ENCODE measurements at regions not wholly inside any gene's neighbourhood (a gene's known extent, or its start where the extent isn't known, plus 50 kb on each side); places are given as distances from the start of the nearest gene placed in this dataset.
"Not testable (repeated sequence)": the region's sequence is repeated elsewhere in the genome, so short reads cannot be mapped to it uniquely, and the experiment has no call there.

DNA sequence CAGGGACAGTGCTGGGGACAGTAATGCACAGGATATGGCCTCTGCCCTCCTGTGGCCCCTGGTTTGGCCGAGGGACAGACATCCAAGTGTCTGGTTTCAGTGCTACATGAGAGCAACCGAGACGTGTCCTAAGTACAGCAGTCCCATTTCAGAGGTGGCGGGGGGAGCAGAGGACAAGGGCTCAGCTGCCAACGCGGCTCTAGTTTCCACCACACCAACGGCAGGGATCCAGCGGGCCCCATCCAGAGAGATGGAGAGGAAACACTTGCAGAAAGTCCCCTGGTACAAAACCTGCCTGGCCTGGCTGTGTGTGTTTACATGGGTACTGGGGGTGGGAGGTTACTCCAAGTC lies 125.8 kb upstream of the SMURF2 start:
- in situ Hi-C loops (cut with HindIII; ENCODE audit: low pct_unique_long_range_greater_than_20kb, low sequenced_read_pairs), result no loop called here
- DNase-seq (ENCODE audit: low read depth), result no peak

DNA sequence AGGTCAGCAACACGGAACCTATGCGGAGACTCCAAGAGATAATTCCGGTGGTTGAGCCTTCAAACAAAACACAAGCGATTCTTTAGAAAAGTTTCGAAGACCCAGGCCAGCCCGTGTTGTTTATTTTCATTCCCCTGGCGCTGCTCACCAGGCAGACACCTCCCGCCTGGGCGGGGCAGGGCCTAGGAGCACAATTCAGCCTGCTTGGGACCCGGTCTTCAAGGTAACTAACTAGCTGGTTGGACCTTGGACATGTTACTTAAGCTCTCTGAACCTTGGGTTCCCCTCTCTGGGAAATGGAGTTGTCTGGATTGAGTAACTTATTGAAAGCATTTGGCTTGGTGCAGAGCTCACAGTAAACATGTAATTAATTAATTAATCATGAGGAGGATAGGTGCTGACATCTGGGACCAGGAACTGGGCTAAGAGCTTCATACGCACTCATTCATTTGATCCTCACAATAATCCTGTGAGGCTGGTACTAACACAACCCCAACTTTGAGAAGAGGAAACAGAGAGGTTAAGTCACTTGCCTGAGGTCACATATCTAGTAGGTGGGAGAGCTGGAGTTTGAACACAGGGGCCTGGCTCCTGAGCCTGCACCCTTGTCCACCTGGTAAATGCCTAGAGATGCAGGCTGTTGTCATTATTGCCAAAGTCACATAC lies 125.3 kb upstream of the SMURF2 start:
- no peak for DNase-seq (ENCODE audit: low read depth)
- in situ Hi-C loops (cut with HindIII; ENCODE audit: low pct_unique_long_range_greater_than_20kb, low sequenced_read_pairs), result no loop called here

DNA sequence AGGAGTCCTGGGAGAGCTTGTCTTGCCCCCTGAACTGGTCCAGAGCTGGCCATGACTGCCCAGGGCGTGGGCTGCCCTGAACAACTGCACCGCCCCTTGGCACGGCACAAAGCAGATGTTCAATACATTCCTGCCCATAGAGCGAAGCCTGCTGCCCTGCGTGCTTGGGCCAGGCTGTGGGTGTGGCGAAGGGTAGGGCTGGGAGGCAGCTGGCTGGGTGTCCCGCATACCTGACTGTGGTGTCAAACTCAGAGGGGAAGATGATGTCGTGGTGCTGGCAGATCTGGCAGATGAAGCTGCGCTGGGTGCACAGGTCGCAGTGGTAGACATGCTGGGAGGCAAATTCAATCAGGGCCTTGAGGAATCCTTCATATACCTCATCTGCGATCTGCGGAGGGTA lies 124.2 kb upstream of the SMURF2 start:
- DNase-seq (ENCODE audit: low read depth), result no peak
- in situ Hi-C loops (cut with HindIII; ENCODE audit: low pct_unique_long_range_greater_than_20kb, low sequenced_read_pairs), result no loop called here

DNA sequence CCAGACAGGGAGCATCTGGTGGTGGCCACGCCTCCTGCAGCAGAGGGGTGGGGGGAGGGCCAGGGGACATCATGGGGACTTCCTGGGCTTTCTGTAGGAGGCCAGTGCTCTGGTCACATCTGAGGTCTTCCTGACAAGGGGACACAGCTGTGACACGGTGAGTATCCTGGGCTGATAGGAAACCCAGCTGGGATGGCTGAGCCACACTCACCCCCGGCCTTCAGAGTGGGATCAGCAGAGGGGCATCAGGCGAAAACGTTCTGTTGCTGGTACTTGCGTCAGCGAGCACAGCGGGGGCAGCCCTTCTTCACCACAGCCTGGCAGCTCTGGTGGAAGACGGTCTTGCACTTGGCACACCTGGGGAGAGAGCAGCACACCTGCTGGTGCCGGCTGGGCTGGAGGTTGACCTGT lies 122.9 kb upstream of the SMURF2 start:
- DNase-seq (ENCODE audit: low read depth), result no peak
- in situ Hi-C loops (cut with HindIII; ENCODE audit: low pct_unique_long_range_greater_than_20kb, low sequenced_read_pairs), result no loop called here

DNA sequence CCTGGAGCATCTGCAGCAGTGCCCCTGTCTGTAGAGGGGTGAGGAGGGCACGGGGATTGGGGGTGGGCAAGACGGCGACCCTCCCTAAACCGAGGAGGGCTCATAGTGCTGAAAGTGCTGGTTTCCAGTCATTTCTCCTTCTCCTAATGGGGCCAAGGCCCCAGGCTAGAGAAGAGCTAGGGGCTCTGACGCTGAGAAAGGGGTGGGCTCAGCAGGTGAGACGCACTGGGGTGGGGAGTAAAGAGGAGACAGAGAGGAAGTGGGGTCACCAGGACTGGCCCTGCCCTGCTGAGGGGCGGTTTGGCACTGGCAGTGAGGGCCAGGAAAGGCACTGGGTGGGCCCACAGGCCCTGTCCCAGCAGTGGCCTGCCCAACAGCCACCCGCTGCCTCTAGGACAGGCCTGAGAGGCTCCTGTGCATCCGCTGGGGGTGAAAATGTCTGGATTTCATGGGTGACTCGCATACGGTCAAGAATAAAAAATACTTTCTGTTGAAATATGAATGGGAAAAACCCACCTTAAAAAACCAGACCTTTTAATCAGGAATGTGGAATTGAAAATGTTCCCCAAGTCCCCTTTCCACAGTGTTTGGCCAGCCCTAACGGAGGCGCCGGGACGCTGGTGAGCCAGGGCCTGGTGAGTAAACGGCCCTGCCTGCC lies 122.4 kb upstream of the SMURF2 start:
- in situ Hi-C loops (cut with HindIII; ENCODE audit: low pct_unique_long_range_greater_than_20kb, low sequenced_read_pairs), result no loop called here
- no peak for DNase-seq (ENCODE audit: low read depth)

DNA sequence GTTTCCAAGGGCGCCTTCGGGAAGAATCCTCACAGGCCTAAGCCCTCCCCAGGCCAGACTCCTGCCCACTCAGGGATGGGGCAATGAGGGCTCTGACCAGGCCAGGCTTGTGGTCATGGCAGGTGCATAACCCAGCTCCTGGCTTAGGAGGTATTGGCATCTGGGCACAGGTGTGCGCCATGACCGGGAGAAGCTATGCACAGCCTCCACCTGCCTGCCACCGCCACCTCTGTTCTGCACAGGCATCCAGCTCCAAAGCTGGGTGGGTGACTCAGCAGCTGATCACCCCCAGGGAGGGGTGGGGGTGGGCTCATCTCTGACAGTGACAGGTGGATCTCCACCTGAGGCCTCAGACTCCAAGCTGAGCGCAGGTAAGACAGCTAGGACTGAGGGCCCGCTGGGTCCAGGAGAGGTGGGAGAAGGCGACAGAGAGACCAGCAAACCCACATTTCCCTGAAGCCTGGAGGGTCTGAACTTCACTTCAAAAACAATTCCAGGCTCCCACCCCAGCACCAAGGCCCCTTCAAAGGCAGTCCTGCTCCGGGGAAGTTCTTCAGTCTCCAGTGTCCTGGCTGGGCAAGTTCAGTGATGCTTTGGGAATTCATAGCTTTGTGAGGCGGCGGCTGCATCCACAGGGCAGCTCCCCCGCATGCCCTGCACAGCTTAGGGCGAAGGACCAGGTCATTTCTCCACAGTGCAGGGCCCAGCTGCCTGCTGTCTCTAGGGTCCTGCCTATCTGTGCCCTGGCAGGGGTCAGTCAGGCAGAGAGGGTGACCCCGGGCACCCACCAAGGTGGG lies 121.6 kb upstream of the SMURF2 start:
- in situ Hi-C loops (cut with HindIII; ENCODE audit: low pct_unique_long_range_greater_than_20kb, low sequenced_read_pairs), result no loop called here
- no peak for DNase-seq (ENCODE audit: low read depth)

DNA sequence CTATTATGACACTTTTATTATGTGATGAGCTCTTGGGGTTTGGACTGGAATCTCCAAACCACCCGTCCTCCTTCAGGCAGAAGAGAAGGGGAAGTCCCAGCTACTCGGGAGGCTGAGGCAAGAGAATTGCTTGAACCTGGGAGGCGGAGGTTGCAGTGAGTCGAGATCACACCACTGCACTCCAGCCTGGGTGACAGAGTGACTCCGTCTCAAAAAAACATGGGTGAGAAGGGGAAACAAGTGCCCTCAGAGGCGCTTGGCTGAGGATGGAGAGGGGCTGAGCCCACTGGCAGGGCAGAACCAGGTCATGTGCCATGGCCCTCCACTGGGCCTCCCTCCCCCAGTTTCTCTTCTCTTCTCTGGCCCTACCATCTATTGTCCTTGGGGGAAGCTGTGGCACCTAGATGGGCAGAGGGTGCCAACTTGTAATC lies 120.9 kb upstream of the SMURF2 start:
- no peak for DNase-seq (ENCODE audit: low read depth)
- in situ Hi-C loops (cut with HindIII; ENCODE audit: low pct_unique_long_range_greater_than_20kb, low sequenced_read_pairs), result no loop called here

DNA sequence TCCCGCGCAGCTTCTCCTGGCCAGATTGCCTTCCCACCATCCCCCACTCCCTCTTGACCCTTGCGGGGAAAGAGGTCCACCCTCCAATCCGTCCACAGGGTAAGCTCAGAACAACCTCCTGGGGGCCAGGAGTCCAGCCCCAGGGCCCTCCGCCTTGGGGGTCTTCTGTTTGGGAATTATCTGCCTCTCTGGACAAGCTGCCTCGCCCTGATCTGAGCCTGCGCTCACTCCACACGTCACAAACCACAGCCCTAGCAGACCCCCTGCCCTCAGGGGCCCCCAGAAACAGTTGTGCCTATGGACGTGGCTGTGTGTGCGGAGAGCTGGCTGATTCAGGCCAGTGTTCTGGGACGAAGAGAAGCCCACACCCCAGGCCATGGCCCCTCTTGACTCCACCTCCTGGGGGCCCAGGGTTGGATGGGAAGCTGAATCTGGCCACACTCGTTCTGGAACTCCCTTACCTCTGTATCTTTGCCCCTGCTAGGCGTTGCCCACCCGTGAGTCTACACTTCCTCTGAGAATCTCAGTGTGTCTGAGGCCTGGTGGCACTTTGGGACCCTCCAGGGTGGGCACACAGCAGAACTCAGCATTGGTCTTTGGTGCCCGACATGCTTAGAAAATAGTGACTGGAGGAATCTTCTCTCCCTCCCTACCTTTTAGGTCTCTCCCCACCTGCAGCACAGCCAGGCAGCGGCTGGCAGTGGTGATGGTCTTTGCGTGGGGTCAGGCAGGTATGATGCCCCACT lies 119.9 kb upstream of the SMURF2 start:
- no peak for DNase-seq (ENCODE audit: low read depth)
- in situ Hi-C loops (cut with HindIII; ENCODE audit: low pct_unique_long_range_greater_than_20kb, low sequenced_read_pairs), result no loop called here

DNA sequence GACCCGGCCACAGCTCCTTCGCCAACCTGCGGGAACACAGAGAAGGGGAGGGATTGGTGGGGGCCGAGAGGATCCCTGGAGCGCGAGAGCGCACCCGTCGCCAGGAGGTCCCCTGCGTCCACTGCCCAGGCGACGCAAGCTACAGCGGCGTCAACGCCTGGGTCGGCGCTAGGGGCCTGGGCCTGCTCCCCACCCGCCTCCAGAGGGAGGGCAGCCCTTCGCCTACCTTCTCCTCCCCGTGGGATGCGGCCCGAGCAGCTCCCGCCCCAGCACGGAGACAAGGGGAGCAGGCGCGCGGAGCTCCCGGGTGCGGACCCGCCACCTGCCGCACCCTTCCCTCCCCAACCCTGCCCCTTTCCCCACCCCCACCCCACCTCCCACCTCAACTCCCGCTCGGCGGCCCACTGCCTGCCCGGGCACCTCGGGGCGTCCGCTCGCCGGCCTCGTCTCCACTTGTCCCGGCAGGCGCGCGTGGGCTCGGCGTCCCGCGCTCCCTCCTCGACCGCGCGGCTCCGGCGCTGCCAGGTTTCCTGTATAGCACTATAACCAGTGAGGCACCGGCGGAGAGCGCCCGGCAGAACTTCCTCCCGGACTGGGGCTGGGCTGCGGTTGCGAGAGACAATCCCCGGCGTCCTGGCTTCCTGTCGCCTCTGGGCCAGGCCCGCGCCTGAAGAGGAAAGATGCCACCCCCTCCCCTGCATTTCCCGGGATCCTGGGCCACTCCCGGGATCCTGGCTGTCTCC lies 119.1 kb upstream of the SMURF2 start:
- in situ Hi-C loops (cut with HindIII; ENCODE audit: low pct_unique_long_range_greater_than_20kb, low sequenced_read_pairs), result no loop called here

DNA sequence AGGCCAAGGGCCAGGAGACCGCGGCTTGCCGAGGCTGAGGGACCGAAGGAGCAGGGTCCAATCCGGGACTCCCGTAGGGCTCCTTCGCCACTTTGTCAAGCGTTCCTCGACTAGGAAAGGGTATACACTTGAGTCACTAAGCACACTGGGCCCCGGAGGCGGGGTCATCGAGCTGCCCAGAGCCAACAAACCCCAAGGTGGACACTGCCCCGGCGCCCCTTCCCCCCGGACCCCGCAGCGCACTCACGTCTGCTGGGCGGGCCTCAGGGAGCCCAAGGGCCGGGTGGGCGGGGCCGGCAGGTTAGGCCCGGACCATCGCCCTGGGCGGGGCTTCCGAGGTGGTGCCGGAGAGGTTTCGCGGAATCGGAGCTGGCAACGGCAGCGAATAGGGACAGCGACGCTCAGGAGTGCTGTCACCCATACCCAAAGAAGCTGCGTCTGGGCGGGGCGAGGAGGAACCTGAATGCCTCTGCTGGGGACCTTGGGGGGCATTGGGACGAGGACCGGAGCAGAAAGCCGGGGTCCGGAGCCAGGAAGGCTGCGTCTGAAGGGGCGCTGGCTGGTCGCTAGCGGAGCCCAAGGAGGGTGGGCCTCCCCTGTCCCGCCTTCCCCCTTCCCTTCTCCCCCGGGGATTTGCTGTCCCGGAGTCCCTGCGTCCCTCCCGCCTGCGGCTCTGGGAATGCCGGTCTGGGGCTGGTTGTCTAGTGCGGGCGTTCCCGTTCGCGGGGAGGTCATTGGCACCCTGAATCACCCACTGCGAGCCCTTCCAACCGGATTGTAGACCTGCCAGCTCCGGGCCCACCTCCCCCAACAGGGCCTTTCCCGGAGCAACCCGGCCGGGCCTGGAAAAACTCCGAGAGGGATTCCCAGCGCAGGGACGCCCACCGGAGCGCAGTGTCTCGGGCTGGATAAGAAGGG lies 118.2 kb upstream of the SMURF2 start:
- no peak for DNase-seq (ENCODE audit: low read depth)
- in situ Hi-C loops (cut with HindIII; ENCODE audit: low pct_unique_long_range_greater_than_20kb, low sequenced_read_pairs), result no loop called here

More for the DNA sequence above, 119.1 kb upstream of the SMURF2 start:
- DNase-seq (ENCODE audit: low read depth), result no peak

DNA sequence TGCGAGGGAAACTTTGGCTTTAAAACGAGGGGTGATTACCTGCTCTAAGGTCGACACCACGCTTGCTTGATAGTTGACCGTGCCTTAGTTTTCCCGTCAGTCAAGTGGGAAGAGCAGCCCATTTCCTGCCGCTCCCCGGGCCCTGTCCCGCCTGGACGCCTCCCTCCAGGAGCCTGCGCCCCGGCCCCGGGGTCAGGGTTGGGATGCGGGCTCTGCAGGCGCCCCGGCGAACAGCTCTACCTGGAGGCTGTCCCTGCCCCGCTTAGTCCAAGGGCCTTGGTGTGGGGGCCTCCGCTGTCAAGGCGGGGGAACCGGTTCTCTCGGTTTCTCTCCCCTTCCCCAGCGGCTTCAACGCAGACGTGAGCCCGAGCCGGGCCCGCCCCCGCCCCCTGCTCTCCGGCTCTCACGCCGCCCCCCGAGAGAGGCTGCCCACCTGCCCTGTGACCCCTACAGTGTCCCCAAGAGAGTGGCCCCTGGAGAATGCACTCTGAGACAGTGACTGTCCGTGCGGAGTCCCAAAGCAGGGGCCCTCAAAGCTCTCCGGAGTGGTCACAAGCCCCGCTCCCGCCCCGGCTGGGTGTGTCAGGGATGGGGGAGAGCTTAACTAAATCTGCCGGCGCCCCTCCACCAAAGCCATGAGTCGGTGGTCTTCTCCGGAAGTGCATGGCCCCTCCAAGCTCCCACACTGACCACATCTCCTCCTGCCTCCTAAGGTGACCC lies 117.4 kb upstream of the SMURF2 start:
- in situ Hi-C loops (cut with HindIII; ENCODE audit: low pct_unique_long_range_greater_than_20kb, low sequenced_read_pairs), result no loop called here
- no peak for DNase-seq (ENCODE audit: low read depth)

DNA sequence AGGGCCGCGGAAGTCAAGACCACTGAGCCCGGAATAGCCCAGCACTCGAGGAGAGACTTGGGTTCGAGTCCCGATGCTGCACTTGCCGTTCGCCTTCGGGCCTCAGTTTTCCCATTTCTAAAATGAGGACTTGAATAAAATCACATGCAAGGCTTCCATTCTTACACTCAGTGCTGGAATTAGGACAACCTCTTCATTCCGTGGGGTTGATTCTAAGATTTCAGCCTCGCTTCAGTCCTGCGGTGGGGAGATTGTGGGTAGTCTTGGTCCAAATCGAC lies 116.9 kb upstream of the SMURF2 start:
- in situ Hi-C loops (cut with HindIII; ENCODE audit: low pct_unique_long_range_greater_than_20kb, low sequenced_read_pairs), result not testable (repeated sequence)

DNA sequence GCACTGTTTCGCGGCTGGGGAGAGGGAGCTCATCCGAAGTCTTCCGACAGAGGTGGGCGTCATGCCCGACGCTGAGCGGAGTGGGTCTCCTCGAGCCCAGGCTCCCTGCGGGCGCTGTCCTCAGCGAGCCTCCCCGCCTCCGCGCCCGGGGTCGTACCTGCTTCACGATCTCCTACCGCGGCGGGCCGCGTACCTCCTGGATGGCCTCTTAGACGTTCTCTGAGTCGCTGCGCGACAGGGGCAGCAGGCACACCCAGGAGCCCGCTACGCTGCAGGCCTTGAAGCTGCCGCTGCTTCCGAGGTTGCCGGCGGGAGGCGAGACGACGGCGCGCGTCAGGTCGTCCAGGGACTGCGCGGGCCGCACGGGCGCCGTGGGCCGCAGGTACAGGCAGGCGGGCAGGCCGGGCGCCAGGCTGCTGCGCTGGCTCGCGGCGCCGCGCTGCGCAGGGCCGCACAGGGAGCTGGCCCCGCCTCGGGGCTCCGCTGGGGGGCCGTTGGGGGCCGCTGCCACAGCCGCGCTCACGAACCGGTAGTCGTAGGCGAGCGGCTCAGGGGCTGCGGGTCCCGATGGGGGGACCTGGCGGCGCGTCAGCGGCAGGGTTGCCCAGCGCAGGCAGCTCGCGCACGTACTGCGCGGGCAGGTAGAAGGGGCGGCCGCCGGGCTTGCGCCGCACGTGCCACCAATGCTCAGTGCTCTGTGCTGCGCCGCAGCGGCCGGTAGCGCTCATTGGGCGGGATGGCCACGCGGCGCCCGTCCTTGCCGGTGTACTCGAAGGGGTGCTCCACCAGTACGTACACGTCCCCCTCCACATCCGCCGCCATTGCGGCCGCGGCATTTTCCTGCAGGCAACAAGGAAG lies 116.4 kb upstream of the SMURF2 start:
- no peak for DNase-seq (ENCODE audit: low read depth)
- in situ Hi-C loops (cut with HindIII; ENCODE audit: low pct_unique_long_range_greater_than_20kb, low sequenced_read_pairs), result no loop called here

More for the DNA sequence above, 116.9 kb upstream of the SMURF2 start:
- DNase-seq (ENCODE audit: low read depth), result not testable (repeated sequence)

DNA sequence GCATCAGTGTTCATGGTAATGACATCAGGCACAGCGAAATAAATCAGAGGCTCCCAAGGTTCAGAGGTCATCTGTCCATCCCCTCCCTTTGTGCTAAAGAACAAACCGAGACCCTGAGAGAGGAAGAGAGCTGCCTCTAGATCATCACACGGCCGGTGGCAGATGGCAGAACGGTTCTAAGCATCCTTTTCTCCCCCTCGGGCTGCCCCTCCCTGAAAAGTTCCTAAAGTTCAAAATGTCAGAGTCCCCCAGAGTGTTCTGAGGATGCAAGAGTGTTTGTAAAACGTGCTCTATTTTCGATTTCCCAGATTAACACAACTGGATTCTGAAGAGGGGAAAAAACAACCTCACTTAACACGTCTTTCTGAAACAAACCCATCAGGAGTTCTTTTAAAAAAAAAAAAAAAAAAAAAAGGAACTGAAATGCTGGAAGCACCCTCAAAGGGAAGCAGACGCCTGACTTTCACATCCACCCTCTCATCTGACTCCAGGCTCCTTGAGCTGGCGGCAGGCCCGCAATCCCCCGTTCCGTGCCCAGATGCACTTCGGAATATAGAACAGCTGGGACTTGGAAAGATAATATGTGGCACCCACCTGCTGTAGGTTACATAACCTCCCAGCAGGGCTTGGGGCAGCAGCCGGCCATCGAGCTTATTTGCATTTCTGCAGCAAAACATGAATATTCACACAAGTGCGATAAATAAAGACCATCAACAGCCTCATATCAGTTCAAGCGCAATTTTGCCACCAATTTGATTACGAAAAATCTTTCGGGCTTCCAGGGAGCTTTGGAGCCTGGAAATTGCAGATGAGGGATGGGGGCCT lies 115.5 kb upstream of the SMURF2 start:
- DNase-seq (ENCODE audit: low read depth), result no peak
- in situ Hi-C loops (cut with HindIII; ENCODE audit: low pct_unique_long_range_greater_than_20kb, low sequenced_read_pairs), result no loop called here

DNA sequence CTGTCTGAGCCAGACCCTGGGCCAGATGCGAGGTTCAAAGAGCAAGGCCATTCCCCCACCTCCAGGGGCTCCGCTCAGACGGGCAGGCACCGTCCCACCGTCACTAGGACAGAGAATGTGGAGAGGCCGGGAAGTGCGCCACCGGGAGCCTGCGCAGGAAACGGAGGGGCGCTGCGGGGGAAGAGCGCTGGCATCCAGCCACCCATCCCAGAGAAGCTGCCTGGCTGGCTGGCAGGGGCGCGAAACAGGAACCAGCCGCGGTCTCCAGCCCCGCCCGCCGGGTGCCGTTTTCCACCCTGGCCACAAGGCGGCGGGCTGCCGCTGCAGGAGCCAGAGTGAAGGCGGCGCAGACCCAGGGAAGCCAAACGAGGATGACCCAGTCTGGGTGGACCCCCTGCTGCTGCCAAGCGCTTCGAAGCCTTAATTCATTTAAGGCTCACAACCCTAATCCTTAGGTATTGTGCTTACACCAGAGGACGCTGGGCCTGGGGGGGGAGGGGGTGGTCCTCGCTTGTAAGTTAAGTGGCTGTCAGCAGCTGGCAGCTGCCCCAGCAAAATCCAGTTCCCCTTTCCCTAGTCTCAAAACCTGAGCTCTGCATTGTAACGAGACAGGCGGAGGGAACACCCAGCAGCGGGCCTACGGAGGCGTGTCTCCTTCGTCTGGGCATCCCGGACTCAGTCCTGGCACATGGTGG lies 114.8 kb upstream of the SMURF2 start:
- in situ Hi-C loops (cut with HindIII; ENCODE audit: low pct_unique_long_range_greater_than_20kb, low sequenced_read_pairs), result not testable (repeated sequence)
- peak; percentile 75 for DNase-seq (ENCODE audit: low read depth)

All from Caki2 (cell line).